Raji (cell line): ENCODE measurements at regions not wholly inside any gene's neighbourhood (a gene's known extent, or its start where the extent isn't known, plus 50 kb on each side); places are given as distances from the start of the nearest gene placed in this dataset.

Experiments
- POLR2A ChIP-seq: IDR thresholded peaks from 2 replicates; pipeline ENCODE4 v1.6.1; 2011; ENCODE audit warnings: low read depth, low read length, control low read depth; ENCODE audit not compliant: insufficient read depth

DNA sequence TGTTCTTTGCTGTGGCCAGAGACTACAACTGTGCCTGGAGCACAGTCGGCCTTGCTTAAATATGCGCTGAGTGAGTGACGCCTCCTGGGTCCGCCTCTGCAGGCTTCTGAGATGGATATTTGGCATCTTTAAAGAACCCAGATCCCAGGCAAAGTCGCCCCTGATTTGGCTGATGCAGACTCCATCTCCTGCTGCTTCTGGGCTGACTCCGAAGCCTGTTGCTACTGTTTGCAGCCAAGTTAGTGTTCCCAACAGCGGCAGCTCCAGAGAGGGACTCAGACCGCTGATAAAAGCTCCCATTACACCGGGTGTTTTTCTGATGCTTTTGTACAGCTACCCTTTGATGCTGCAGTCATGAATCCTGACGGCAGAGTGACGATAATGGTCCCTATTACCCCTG lies 83.0 kb upstream of the SULF2 start:
- TF ChIP-seq POLR2A = no peak

DNA sequence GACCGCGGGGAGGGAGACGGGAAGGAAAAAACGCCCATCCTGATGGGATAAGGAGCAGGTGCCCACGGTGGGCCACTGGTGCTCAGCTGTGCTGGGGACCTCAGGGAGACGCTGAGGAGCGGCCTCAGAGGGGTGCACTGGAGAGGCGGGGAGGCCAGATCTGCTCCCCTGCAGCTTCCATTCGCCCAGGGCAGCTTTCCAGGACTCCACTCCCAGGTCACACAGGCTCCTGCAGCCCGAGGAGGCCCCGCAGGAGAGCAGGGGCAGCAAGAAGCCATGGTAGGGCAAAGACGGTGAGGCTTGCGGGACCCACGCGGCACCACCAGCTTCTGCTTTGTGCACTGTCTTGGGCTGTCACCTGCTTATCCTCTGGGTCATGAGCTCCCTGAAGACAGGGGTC lies 82.5 kb upstream of the SULF2 start:
- TF ChIP-seq POLR2A = no peak

DNA sequence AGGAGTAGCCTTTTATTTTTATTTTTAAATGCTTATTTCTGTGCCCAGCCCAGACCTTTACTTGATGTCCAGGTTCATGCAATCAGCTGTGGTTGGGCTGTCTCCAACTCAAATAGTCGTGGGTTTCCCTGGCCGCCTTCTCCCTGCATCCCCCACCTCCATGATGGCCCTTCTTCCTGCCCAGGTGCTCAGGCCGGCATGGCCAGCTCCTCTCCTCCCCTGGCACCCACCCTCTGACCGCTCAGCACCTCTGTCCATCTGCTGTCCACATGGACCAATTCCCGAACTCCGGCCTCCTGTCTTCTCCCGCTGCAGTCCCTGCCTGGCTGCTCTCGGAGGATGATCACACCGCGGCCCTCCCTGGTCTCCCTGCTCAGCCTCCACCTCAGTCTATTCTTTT lies 81.2 kb upstream of the SULF2 start:
- no peak for TF ChIP-seq POLR2A

GRCh38 chr20:47865912-47866311 lies 80.6 kb upstream of the SULF2 start:
- no peak for TF ChIP-seq POLR2A

DNA sequence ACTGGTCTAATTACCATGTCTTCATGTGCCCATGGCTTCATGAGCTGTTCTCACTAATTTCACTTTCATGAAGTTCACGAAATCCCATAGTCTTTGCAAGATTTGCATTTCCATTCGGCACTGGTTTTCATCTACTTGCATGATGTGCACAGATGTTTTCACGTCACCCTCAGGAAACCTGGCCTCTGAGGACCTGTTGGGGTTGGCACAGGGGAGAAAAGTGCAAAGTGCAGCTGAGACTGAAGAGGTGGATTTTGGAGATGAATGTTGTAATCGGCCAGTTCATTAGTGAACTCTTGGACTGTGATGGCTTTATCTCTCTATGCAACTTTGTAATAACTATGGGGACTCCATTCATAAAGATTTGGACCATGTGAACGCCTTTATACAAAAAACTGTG lies 80.2 kb upstream of the SULF2 start:
- TF ChIP-seq POLR2A = no peak

GRCh38 chr20:47863981-47864380 lies 78.7 kb upstream of the SULF2 start:
- no peak for TF ChIP-seq POLR2A

GRCh38 chr20:47863315-47863965 lies 78.2 kb upstream of the SULF2 start:
- no peak for TF ChIP-seq POLR2A

GRCh38 chr20:47862574-47863240 lies 77.4 kb upstream of the SULF2 start:
- no peak for TF ChIP-seq POLR2A

DNA sequence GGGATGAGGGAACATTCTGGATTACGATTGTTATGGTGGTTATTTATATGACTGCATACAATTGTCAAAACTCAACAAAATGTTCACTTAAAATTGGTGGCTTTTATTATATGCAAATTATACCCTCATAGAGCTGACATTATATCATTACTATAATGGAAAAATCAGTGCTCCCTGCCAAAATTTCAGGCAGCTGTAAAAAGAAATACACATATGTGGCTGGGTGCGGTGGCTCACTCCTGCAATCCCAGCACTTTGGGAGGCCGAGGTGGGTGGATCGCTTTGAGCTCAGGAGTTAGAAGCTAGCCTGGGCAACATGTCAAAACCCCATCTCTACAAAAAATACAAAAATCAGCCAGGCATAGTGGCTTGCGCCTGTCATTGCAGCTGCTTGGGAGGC lies 75.8 kb upstream of the SULF2 start:
- TF ChIP-seq POLR2A = no peak

DNA sequence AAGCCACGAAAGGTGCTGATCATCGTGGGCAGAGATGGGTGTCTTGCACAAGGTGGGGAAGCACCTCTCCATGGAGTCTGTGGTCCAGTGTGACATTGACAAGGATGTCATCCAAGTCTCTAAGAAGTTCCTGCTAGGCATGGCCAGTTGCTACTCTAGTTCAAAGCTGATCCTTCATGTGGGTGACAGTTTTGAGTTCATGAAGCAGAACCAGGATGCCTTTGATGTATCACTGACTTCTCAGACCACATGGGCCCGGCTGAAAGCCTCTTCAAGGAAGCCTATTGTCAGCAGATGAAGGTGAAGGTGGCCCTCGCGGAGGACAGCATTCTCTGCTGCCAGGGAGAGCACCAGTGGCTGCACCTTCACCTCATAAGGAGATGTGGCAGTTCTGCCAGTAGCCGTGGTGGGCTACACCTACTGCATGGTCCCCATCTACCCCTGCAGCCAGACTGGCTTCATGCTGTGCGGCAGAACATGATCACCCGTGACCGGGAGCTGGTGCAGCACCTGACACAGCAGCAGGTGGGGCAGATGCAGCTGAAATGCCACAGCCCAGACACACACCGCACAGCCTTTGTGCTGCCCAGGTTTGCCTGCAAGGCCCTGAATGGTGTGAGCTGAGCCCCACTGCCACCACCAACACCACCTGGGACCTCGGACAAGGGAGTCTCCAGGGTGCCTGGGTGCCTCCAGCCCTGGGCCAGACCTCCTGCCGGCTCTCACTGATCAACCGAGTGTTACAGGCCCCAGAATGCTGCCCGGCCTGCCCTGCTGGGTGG lies 75.0 kb upstream of the SULF2 start:
- TF ChIP-seq POLR2A = no peak

- TF ChIP-seq POLR2A = no peak
Observed at GRCh38 chr20:47859278-47859677, 74.0 kb upstream of the SULF2 start.

GRCh38 chr20:47857569-47858464 lies 72.5 kb upstream of the SULF2 start:
- no peak for TF ChIP-seq POLR2A

DNA sequence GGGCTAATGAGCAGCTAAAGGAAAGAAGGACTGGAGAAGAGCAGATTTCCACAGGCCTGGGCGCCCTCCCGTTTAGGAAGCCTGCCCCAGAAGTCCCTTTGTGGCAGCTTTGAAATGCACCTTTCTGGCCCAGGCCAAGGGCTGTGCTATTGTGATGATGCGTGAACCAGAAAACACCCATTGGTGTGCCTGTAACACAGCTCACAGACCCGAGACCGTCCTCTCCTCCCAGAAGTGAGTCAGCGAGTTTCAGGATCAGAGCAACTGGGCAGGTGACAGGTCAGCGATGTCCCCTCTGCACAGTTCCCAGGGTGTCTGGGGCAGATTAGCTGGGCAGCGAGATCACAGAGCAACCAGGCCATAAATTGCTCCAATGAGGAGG lies 71.9 kb upstream of the SULF2 start:
- TF ChIP-seq POLR2A = no peak

DNA sequence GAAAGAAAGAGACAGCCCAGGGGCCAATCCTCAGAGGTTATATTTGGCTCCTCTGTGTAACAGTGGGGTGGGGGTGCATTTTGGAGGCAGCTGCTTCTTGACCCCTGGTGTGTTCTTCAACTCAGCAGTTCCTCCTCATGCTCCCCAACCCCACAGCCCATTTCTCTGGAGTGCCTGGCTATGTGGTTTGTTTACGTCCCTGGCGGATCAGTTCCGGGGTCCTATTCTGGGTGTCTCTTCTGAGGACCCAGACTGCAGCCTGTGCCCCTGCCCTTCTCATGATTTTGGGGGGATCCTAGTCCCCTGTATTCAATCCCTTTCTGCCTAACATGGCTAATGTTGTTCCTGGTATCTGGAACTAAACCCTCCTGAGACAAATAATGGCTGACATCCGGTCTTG lies 70.5 kb upstream of the SULF2 start:
- TF ChIP-seq POLR2A = no peak

DNA sequence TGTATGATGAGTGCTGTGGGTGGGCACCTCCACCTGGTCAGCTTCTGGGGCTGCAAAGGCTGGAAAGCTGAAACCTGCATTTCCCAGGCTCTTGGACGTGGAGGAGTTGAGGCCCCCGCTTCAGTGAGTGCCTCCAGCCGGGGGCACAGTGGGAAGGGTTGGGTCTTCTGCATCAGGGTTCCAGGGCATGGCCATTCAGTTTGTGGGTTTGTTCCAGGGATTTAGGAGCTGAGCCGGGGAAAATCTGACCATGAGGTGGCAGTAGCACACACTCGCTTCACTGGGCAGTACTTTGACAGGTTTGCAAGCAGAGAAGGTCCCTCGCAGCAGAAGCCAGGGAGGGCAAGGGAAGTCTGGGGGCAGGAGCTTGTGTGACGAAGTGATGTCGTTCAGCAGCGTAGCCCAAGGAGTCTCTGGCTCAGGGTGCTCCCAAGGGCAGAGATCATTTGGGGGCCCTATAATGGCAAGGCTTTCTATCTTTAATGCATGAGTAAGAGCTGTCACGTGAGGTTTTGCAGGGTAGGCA lies 69.5 kb upstream of the SULF2 start:
- TF ChIP-seq POLR2A = no peak

DNA sequence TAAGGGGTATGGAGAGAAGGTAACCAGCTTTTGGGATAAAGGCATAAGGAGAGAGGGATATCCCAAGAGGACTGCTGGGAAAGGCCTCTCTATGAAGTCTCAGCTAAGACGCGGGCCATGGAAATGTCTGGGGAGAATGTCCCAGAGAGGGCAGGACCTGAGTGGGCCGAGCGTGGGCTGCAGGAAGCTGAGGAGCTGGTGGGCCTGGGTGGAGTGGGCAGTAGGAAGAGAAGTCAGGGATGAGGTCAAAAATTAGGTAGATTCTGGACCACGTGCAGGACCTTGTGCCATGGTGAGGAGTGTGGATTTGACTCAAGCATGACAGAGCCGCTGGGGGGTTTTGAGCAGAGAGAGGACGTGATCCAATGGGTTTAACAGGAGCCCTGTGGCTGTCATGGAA lies 66.5 kb upstream of the SULF2 start:
- no peak for TF ChIP-seq POLR2A

DNA sequence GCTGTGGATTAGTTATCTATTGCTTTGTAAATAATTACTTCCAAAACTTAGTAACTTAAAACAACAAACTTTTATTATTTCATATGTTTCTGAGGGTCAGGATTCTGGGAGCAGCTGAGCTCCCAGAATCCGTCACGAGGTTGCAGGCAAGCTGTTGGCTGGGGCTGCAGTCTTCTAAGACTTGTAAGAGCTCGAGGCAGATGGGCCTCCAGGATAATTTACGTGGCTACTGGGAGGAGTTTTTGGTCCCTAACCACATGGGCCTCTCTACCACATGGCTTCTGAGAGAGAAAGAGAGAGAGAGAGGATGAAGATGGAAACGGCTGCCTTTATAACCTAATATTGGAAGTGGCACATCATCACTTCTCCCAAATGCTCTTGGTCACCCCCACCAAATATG lies 64.9 kb upstream of the SULF2 start:
- TF ChIP-seq POLR2A = no peak
